Omental fat pad (tissue), 3 donors: ENCODE measurements at regions not wholly inside any gene's neighbourhood (a gene's known extent, or its start where the extent isn't known, plus 50 kb on each side); places are given as distances from the start of the nearest gene placed in this dataset.

Source experiments
- ATAC-seq: fragments of 150-250 bp; one replicate; pipeline ENCODE4 v1.9.1; 2016; ENCODE audit warnings: mild to moderate bottlenecking, moderate library complexity; ENCODE audit not compliant: low FRiP score
- DNase-seq: peaks from one replicate; pipeline ENCODE4 v3.0.0-alpha.2; 2019; ENCODE audit warnings: low spot score
- CTCF ChIP-seq, 3 donors: fragments of 450-650 bp; IDR thresholded peaks; one replicate each; pipeline ENCODE4 v1.5.1; 2016 to 2017; ENCODE audit warnings: antibody characterized with exemption in 3 of 3, mild to moderate bottlenecking in 3 of 3, moderate library complexity in 2 of 3

- ATAC-seq (peak; percentile 74), DNase-seq (no peak)
Measured at GRCh38 chr2:120793682-120794403, 58.2 kb downstream of the GLI2 start.

GRCh38 chr2:120794716-120795115 is 59.0 kb downstream of the GLI2 start:
- ATAC-seq (peak; percentile 75), DNase-seq (no peak)
- no peak for TF ChIP-seq CTCF (IDR thresholded peaks at IDR 0.05)

More at GRCh38 chr2:120793682-120794403, 58.2 kb downstream of the GLI2 start:
- TF ChIP-seq CTCF (IDR thresholded peaks at IDR 0.05) = no peak

- no peak for ATAC-seq
- DNase-seq = no peak
- TF ChIP-seq CTCF (IDR thresholded peaks at IDR 0.05) = no peak
Measured at GRCh38 chr2:120796094-120796493, 60.4 kb downstream of the GLI2 start.

- TF ChIP-seq CTCF (IDR thresholded peaks at IDR 0.05) = no peak
- no peak for DNase-seq
- no peak for ATAC-seq
Measured at GRCh38 chr2:120797421-120798221, 62.0 kb downstream of the GLI2 start.

- no peak for TF ChIP-seq CTCF (IDR thresholded peaks at IDR 0.05)
- DNase-seq (no peak), ATAC-seq (no peak)
Measured at GRCh38 chr2:120798567-120799247, 63.0 kb downstream of the GLI2 start.

- TF ChIP-seq CTCF (IDR thresholded peaks at IDR 0.05) = no peak
- DNase-seq (no peak), ATAC-seq (peak; percentile 65)
Measured at GRCh38 chr2:120802158-120802557, 66.5 kb downstream of the GLI2 start.
